ENCODE measurements at regions not wholly inside any gene's neighbourhood (a gene's known extent, or its start where the extent isn't known, plus 50 kb on each side); places are given as distances from the start of the nearest gene placed in this dataset.
"Not testable (repeated sequence)": the region's sequence is repeated elsewhere in the genome, so short reads cannot be mapped to it uniquely, and the experiment has no call there.

DNA sequence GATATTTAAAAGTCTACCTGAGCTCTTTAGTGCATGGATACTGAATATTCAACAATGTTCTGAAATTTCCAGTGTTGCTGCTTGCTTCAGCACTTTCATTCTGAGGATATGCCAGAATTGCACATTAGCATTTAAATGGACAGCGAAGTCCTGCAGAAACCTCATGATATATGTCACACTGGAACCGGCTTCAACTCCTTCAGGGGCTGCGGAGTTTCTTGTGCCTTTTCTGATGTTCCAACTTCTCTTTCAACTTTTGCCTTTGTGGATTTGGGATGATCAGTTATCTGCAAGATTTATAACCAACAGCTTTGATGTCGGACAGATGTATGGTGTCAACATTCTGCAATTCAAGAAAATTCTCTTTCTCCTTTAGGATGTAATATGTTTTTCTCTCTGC lies 142.5 kb upstream of the LMNTD1 start:
- no peak overlapping the region for H3K4me3 ChIP-seq (ENCODE audit: low read depth, low read length)
- CTCF ChIA-PET: no interaction called here

DNA sequence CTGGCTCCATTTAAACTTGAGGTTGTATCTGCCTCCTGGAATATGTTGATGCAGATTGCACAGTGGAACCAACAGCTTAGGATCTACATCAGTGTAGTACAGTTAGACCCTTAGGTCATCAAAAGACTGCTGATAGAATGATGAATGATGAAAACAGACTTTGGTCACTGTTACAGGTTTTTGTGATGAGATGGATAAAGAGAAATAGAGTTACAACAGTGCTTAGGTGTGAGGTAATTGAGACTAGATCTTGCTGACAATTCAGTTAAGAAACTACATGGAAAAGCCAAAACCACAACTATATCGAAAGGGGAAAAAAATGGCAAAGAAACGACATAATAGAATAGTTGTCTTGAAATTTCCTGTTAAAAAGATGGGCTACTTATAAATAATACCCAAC lies 145.7 kb upstream of the LMNTD1 start:
- ChIA-PET POLR2A (no interaction called here), CTCF (no interaction called here)
- TF ChIP-seq, protein P1, sequence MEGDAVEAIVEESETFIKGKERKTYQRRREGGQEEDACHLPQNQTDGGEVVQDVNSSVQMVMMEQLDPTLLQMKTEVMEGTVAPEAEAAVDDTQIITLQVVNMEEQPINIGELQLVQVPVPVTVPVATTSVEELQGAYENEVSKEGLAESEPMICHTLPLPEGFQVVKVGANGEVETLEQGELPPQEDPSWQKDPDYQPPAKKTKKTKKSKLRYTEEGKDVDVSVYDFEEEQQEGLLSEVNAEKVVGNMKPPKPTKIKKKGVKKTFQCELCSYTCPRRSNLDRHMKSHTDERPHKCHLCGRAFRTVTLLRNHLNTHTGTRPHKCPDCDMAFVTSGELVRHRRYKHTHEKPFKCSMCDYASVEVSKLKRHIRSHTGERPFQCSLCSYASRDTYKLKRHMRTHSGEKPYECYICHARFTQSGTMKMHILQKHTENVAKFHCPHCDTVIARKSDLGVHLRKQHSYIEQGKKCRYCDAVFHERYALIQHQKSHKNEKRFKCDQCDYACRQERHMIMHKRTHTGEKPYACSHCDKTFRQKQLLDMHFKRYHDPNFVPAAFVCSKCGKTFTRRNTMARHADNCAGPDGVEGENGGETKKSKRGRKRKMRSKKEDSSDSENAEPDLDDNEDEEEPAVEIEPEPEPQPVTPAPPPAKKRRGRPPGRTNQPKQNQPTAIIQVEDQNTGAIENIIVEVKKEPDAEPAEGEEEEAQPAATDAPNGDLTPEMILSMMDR (IDR thresholded peaks at IDR 0.05; ENCODE audit: insufficient read depth, low read length, missing control alignments): no peak
- no peak overlapping the region for H3K4me3 ChIP-seq (ENCODE audit: low read depth, low read length)
- no peak for DNase-seq (ENCODE audit: low read depth, low spot score)

More for the DNA sequence above, 142.5 kb upstream of the LMNTD1 start:
- no peak for DNase-seq (ENCODE audit: low read depth, low spot score)
- POLR2A ChIA-PET: no interaction called here
- TF ChIP-seq, protein P1 (IDR thresholded peaks at IDR 0.05; ENCODE audit: insufficient read depth, low read length, missing control alignments): no peak

DNA sequence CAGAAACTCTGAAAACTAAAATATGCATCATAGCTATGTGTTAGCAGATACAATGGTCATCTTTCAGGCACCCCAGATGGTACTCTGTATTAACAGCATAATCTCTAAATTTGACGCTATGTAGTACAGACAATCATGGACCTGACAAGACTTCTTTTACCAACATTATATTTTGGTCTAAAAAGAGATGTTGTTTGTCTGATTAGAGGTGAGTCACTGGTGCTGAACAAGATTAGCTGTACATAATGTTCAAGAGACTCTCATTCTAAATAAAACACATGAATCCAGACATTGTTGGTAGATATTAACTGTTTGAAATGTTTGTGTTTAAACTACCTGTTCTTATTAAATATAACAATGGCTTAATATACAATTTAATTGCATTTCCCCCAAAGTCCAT lies 146.4 kb upstream of the LMNTD1 start:
- TF ChIP-seq, protein P1 (IDR thresholded peaks at IDR 0.05; ENCODE audit: insufficient read depth, low read length, missing control alignments): no peak
- ChIA-PET POLR2A (no interaction called here), CTCF (no interaction called here)
- H3K4me3 ChIP-seq (ENCODE audit: low read depth, low read length): no peak overlapping the region
- no peak for DNase-seq (ENCODE audit: low read depth, low spot score)

DNA sequence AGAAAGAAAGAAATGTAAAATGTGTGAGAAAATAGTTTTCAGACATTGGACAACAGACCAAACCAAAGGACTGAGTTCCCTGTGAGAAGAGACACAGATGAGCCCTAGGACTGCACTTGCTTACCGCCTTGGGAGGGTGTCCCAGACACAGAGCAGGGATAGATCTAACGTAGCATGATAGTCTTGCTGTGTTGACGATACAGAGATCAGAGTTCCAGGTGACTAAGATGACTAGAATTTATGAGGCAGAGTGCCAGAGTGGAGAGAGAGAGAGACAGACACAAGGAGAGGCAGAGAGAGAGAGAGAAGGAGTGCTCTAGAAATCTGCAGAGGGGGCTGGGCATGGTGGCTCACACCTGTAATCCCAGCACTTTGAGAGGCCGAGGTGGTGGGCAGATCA lies 148.2 kb upstream of the LMNTD1 start:
- H3K4me3 ChIP-seq (ENCODE audit: low read depth, low read length): no peak overlapping the region
- TF ChIP-seq, protein P1 (IDR thresholded peaks at IDR 0.05; ENCODE audit: insufficient read depth, low read length, missing control alignments): no peak
- ChIA-PET POLR2A (no interaction called here), CTCF (no interaction called here)
- no peak for DNase-seq (ENCODE audit: low read depth, low spot score)

DNA sequence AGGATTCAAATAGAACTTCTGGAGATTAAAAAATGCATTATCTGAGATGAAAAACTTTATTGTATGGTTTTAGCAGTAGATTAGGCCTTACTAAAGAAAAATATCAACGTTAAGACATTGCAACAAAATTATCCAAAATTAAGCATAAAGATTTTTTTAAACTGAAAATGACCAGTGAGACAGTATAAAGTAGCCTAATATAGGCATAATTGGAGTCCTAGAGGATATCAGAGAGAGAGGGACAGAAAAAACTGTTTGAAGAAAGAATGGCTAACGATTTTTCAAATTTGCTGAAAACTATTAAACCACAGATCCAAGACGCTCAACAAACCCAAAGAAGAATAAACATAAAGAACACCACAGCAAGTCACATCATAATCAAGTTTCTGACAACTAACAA lies 149.5 kb upstream of the LMNTD1 start:
- no peak for DNase-seq (ENCODE audit: low read depth, low spot score)
- ChIA-PET CTCF (no interaction called here), POLR2A (no interaction called here)
- no peak overlapping the region for H3K4me3 ChIP-seq (ENCODE audit: low read depth, low read length)
- TF ChIP-seq, protein P1 (IDR thresholded peaks at IDR 0.05; ENCODE audit: insufficient read depth, low read length, missing control alignments): no peak

DNA sequence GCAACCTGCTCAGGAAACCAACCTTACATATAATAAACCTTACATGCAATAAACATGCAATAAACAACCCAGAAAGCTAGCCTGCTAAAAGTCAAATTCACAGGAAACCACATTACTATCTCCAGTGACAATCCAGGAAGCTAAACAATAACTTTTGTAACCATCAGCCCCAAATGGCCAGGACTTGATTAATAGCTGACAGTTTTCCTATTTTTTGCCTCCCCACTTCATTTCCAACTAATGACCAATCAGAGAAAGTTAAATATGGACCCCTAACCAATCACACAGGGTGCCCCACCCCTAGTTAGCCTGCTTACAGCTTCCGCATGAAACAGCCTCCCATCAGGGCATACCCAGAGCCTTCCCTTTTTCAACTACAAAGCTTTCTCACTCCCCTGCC lies 152.2 kb upstream of the LMNTD1 start:
- CTCF ChIA-PET: interaction anchor here (1.8 kb wide), 1 partner anchor 12 kb away, joined by 4 read pairs; no protein-coding TSS in a partner anchor
- no peak for DNase-seq (ENCODE audit: low read depth, low spot score)
- TF ChIP-seq, protein P1 (IDR thresholded peaks at IDR 0.05; ENCODE audit: insufficient read depth, low read length, missing control alignments): no peak
- POLR2A ChIA-PET: no interaction called here
- no peak overlapping the region for H3K4me3 ChIP-seq (ENCODE audit: low read depth, low read length)

DNA sequence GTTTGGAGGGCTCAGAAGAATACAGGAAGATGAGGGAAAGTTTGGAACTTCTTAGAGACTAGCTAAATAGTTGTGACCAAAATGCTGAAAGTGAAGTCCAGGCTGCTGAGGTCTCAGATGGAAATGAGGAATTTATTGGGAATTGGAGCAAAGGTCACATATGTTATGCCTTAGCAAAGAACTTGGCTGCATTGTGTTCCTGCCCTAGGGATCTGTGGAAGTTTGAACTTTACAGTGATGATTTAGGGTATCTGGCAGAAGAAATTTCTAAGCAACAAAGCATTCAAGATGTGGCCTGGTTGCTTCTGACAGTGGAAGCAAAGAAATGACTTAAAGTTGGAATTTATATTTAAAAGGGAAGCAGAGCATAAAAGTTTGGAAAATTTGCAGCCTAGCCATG lies 153.6 kb upstream of the LMNTD1 start:
- POLR2A ChIA-PET; H3K4me3 ChIP-seq (ENCODE audit: low read depth, low read length); DNase-seq (ENCODE audit: low read depth, low spot score): not testable (repeated sequence)
- CTCF ChIA-PET: interaction anchor here (1.8 kb wide), 1 partner anchor 14 kb away, joined by 4 read pairs; no protein-coding TSS in a partner anchor
